LNCAP (cell line): ENCODE measurements at regions not wholly inside any gene's neighbourhood (a gene's known extent, or its start where the extent isn't known, plus 50 kb on each side); places are given as distances from the start of the nearest gene placed in this dataset.

Experiments
- CTCF ChIP-seq: fragments of 450-650 bp; IDR thresholded peaks from 2 replicates; pipeline ENCODE4 v1.5.1; 2017; ENCODE audit warnings: mild to moderate bottlenecking

- TF ChIP-seq CTCF, result no peak
Observed at GRCh38 chr18:67425672-67426071, 90.8 kb downstream of the DSEL start.

- TF ChIP-seq CTCF, result no peak
Observed at GRCh38 chr18:67421651-67422050, 94.9 kb downstream of the DSEL start.

GRCh38 chr18:67417864-67418523 is 98.5 kb downstream of the DSEL start:
- TF ChIP-seq CTCF, result no peak

GRCh38 chr18:67411116-67411515 is 105.4 kb downstream of the DSEL start:
- no peak for TF ChIP-seq CTCF

GRCh38 chr18:67410075-67411070 is 106.1 kb downstream of the DSEL start:
- no peak for TF ChIP-seq CTCF

GRCh38 chr18:67408240-67408639 is 108.3 kb downstream of the DSEL start:
- no peak for TF ChIP-seq CTCF

- no peak for TF ChIP-seq CTCF
Observed at GRCh38 chr18:67406714-67407113, 109.8 kb downstream of the DSEL start.
